Tibial artery (tissue), 4 donors: ENCODE measurements at regions not wholly inside any gene's neighbourhood (a gene's known extent, or its start where the extent isn't known, plus 50 kb on each side); places are given as distances from the start of the nearest gene placed in this dataset.

ENCODE experiments used
- DNase-seq, 2 donors: peaks; one replicate each; pipeline ENCODE4 v3.0.0-alpha.2; 2019
- H3K27ac ChIP-seq, 2 donors: fragments of 200-600 bp; sonication (generic) in 1 of 2; 1 replicate in 1 of 2; 2 replicates in 1 of 2; pipeline ENCODE4 v1.5.1; 2018 to 2019; ENCODE audit warnings: mild to moderate bottlenecking in 1 of 2
- H3K27me3 ChIP-seq, 2 donors: fragments of 200-600 bp; sonication (generic) in 1 of 2; one replicate each; pipeline versions ENCODE4 v1.5.1 to v1.6.0; 2016 to 2019
- H3K36me3 ChIP-seq, 3 donors: fragments of 200-600 bp; sonication (generic) in 2 of 3; one replicate each; pipeline ENCODE4 v1.5.1; 2016 to 2019; ENCODE audit warnings: mild to moderate bottlenecking in 2 of 3
- H3K4me1 ChIP-seq, 4 donors: fragments of 200-600 bp; sonication (generic) in 2 of 4; 1 replicate in 3 of 4; 2 replicates in 1 of 4; pipeline ENCODE4 v1.5.1; 2016 to 2019
- H3K4me3 ChIP-seq, 2 donors: fragments of 200-600 bp; sonication (generic) in 1 of 2; 1 replicate in 1 of 2; 2 replicates in 1 of 2; pipeline ENCODE4 v1.5.1; 2018 to 2019; ENCODE audit warnings: mild to moderate bottlenecking in 2 of 2
- H3K9me3 ChIP-seq, 3 donors: fragments of 200-600 bp; sonication (generic) in 1 of 3; one replicate each; pipeline ENCODE4 v1.5.1; 2016 to 2019
- intact Hi-C: fragments of 100-400 bp; cut with DNase I; formaldehyde crosslinking; loops from one replicate; pipeline ENCODE4 v1.15.0; 2023; ENCODE audit warnings: low total_unique reads
- TF ChIP-seq, protein P1 (sequence below), 2 experiments: fragments of 200-600 bp in 1 of 2; fragments of 450-650 bp in 1 of 2; IDR thresholded peaks; one replicate each; pipeline ENCODE4 v1.5.1; 2017 to 2019; ENCODE audit warnings: antibody characterized with exemption in 2 of 2, mild to moderate bottlenecking in 1 of 2, moderate library complexity in 1 of 2

GRCh38 chr1:55277377-55278130 is 62.4 kb upstream of the USP24 start:
- Histone ChIP-seq H3K27ac (peak overlapping the region in 1 of 2 donors; percentile 26), H3K9me3 (no peaks in the 10 kb centered on the region), H3K4me1 (peaks cover 0 to 22% (median 8%) of the 10 kb centered on the region in 4 donors), H3K36me3 (no peaks in the 10 kb centered on the region), H3K27me3 (no peaks in the 10 kb centered on the region), H3K4me3 (no peak overlapping the region)
- intact Hi-C loops = loop anchor here (2.0 kb wide), 1 partner anchor 137 kb away; no protein-coding TSS in a partner anchor
- TF ChIP-seq, protein P1, sequence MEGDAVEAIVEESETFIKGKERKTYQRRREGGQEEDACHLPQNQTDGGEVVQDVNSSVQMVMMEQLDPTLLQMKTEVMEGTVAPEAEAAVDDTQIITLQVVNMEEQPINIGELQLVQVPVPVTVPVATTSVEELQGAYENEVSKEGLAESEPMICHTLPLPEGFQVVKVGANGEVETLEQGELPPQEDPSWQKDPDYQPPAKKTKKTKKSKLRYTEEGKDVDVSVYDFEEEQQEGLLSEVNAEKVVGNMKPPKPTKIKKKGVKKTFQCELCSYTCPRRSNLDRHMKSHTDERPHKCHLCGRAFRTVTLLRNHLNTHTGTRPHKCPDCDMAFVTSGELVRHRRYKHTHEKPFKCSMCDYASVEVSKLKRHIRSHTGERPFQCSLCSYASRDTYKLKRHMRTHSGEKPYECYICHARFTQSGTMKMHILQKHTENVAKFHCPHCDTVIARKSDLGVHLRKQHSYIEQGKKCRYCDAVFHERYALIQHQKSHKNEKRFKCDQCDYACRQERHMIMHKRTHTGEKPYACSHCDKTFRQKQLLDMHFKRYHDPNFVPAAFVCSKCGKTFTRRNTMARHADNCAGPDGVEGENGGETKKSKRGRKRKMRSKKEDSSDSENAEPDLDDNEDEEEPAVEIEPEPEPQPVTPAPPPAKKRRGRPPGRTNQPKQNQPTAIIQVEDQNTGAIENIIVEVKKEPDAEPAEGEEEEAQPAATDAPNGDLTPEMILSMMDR (IDR thresholded peaks at IDR 0.05) = peak; percentile 81 to 85
- DNase-seq = peak; percentile 80 to 85

- peak in 1 of 2 donors; percentile 66 for DNase-seq
- peak overlapping the region; percentile 22 to 26 for H3K27ac ChIP-seq
- TF ChIP-seq, protein P1 (IDR thresholded peaks at IDR 0.05) = no peak
- H3K36me3 ChIP-seq = no peaks in the 10 kb centered on the region
- no peaks in the 10 kb centered on the region for H3K27me3 ChIP-seq
- intact Hi-C loops = loop anchor here (2.0 kb wide), 1 partner anchor 136 kb away; no protein-coding TSS in a partner anchor
- peaks cover 0 to 22% (median 8%) of the 10 kb centered on the region in 4 donors for H3K4me1 ChIP-seq
- H3K9me3 ChIP-seq = no peaks in the 10 kb centered on the region
- H3K4me3 ChIP-seq = no peak overlapping the region
Measured at GRCh38 chr1:55276671-55277376, 61.7 kb upstream of the USP24 start.

DNA sequence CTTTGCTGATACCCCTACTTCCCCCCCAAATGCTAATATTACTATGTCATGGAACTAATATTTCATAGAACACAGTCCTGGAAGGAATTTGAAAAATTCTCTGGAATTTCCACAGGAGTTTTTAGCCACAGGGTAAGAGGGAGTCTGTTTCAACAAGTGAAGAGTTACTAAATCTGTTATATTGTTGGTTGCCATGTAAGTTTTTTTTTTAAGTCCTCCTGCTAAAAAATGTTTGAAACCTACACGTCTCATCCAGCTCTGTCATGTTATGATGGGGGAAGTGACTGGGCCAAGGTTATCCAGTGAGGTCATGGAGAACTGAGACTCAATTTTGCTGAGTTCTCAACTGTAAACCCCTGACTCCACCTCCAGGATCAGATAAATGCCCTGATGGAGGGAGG is 60.8 kb upstream of the USP24 start:
- no peaks in the 10 kb centered on the region for H3K27me3 ChIP-seq
- no peak overlapping the region for H3K27ac ChIP-seq
- no peak overlapping the region for H3K4me3 ChIP-seq
- no peaks in the 10 kb centered on the region for H3K36me3 ChIP-seq
- no peak for DNase-seq
- intact Hi-C loops = loop anchor here (2.0 kb wide), 1 partner anchor 135 kb away; no protein-coding TSS in a partner anchor
- H3K4me1 ChIP-seq = peaks cover 0 to 22% (median 8%) of the 10 kb centered on the region in 4 donors
- TF ChIP-seq, protein P1 (IDR thresholded peaks at IDR 0.05) = no peak
- no peaks in the 10 kb centered on the region for H3K9me3 ChIP-seq

- intact Hi-C loops = no loop called here
- DNase-seq = no peak
Measured at GRCh38 chr1:55275151-55275748, 60.1 kb upstream of the USP24 start.

GRCh38 chr1:55272994-55273393 is 57.8 kb upstream of the USP24 start:
- H3K36me3 ChIP-seq = no peaks in the 10 kb centered on the region
- no peak overlapping the region for H3K4me3 ChIP-seq
- H3K27me3 ChIP-seq = no peaks in the 10 kb centered on the region
- H3K9me3 ChIP-seq = peaks cover 0 to 6% (median 0%) of the 10 kb centered on the region in 3 donors
- peaks cover 0 to 22% (median 8%) of the 10 kb centered on the region in 4 donors for H3K4me1 ChIP-seq
- H3K27ac ChIP-seq = no peak overlapping the region
- TF ChIP-seq, protein P1 (IDR thresholded peaks at IDR 0.05) = no peak
- intact Hi-C loops = no loop called here
- no peak for DNase-seq

More at GRCh38 chr1:55275151-55275748, 60.1 kb upstream of the USP24 start:
- no peaks in the 10 kb centered on the region for H3K9me3 ChIP-seq
- H3K27ac ChIP-seq = no peak overlapping the region
- TF ChIP-seq, protein P1 (IDR thresholded peaks at IDR 0.05) = no peak
- H3K4me1 ChIP-seq = peaks cover 0 to 22% (median 8%) of the 10 kb centered on the region in 4 donors
- H3K4me3 ChIP-seq = no peak overlapping the region
- H3K27me3 ChIP-seq = no peaks in the 10 kb centered on the region
- H3K36me3 ChIP-seq = no peaks in the 10 kb centered on the region
